Nephron progenitor cell (in vitro differentiated cells): ENCODE measurements at regions not wholly inside any gene's neighbourhood (a gene's known extent, or its start where the extent isn't known, plus 50 kb on each side); places are given as distances from the start of the nearest gene placed in this dataset.
"Not testable (repeated sequence)": the region's sequence is repeated elsewhere in the genome, so short reads cannot be mapped to it uniquely, and the experiment has no call there.

Experiments
- DNase-seq: peaks from one replicate; pipeline ENCODE4 v3.0.0; 2021
- H3K27ac Mint-ChIP-seq: 2 replicates; pipeline ENCODE4 v1.8.0; 2021; ENCODE audit warnings: mild to moderate bottlenecking, moderate library complexity, mixed read lengths
- H3K27me3 Mint-ChIP-seq: 2 replicates; pipeline ENCODE4 v1.8.0; 2021; ENCODE audit warnings: mild to moderate bottlenecking, low read depth, mixed read lengths; ENCODE audit not compliant: poor library complexity
- H3K36me3 Mint-ChIP-seq: 2 replicates; pipeline ENCODE4 v1.8.0; 2021; ENCODE audit warnings: low read depth, mixed read lengths
- H3K4me1 Mint-ChIP-seq: 2 replicates; pipeline ENCODE4 v1.8.0; 2021; ENCODE audit warnings: mixed read lengths
- H3K4me3 Mint-ChIP-seq: 2 replicates; pipeline ENCODE4 v1.8.0; 2021; ENCODE audit warnings: mild to moderate bottlenecking, moderate library complexity, mixed read lengths
- H3K9me3 Mint-ChIP-seq: 2 replicates; pipeline ENCODE4 v1.8.0; 2021; ENCODE audit warnings: mild to moderate bottlenecking, moderate library complexity, mixed read lengths
- CTCF ChIP-seq: fragments of 200-600 bp; sonication (generic); IDR thresholded peaks from 2 replicates; pipeline ENCODE4 v1.5.0; 2021; ENCODE audit warnings: antibody characterized with exemption

- H3K27me3 Mint-ChIP-seq: peaks cover 26% of the 10 kb centered on the region
- H3K4me1 Mint-ChIP-seq: peaks cover 54% of the 10 kb centered on the region
- no peak overlapping the region for H3K27ac Mint-ChIP-seq
- no peaks in the 10 kb centered on the region for H3K9me3 Mint-ChIP-seq
- no peak overlapping the region for H3K4me3 Mint-ChIP-seq
- no peak for TF ChIP-seq CTCF
- no peak for DNase-seq
- H3K36me3 Mint-ChIP-seq: no peaks in the 10 kb centered on the region
These were observed 70.7 kb downstream of the MSX2 start for GRCh38 chr5:174794931-174795672.

GRCh38 chr5:174793684-174794328 lies 69.4 kb downstream of the MSX2 start:
- Mint-ChIP-seq H3K27ac (no peak overlapping the region), H3K4me1 (peaks cover 45% of the 10 kb centered on the region), H3K36me3 (no peaks in the 10 kb centered on the region), H3K27me3 (peaks cover 26% of the 10 kb centered on the region), H3K4me3 (no peak overlapping the region), H3K9me3 (no peaks in the 10 kb centered on the region)
- DNase-seq: peak; percentile 85
- TF ChIP-seq CTCF: peak; percentile 88

- no peak for TF ChIP-seq CTCF
- H3K4me1 Mint-ChIP-seq: peaks cover 38% of the 10 kb centered on the region
- H3K27ac Mint-ChIP-seq: no peak overlapping the region
- peaks cover 23% of the 10 kb centered on the region for H3K27me3 Mint-ChIP-seq
- no peaks in the 10 kb centered on the region for H3K9me3 Mint-ChIP-seq
- H3K4me3 Mint-ChIP-seq: no peak overlapping the region
- H3K36me3 Mint-ChIP-seq: no peaks in the 10 kb centered on the region
- DNase-seq: no peak
These were observed 68.7 kb downstream of the MSX2 start for GRCh38 chr5:174793076-174793475.

GRCh38 chr5:174792265-174792664 lies 67.9 kb downstream of the MSX2 start:
- not testable (repeated sequence) for DNase-seq, H3K9me3 Mint-ChIP-seq, H3K27ac Mint-ChIP-seq, H3K36me3 Mint-ChIP-seq, H3K4me3 Mint-ChIP-seq
- Mint-ChIP-seq H3K27me3 (peaks cover 23% of the 10 kb centered on the region), H3K4me1 (peaks cover 30% of the 10 kb centered on the region)

GRCh38 chr5:174790906-174791305 lies 66.5 kb downstream of the MSX2 start:
- Mint-ChIP-seq H3K36me3 (peaks cover 8% of the 10 kb centered on the region), H3K27ac (no peak overlapping the region), H3K27me3 (peaks cover 17% of the 10 kb centered on the region), H3K9me3 (peaks cover 10% of the 10 kb centered on the region), H3K4me3 (no peak overlapping the region), H3K4me1 (peaks cover 28% of the 10 kb centered on the region)
- no peak for DNase-seq
- TF ChIP-seq CTCF: no peak

- Mint-ChIP-seq H3K27me3 (peaks cover 14% of the 10 kb centered on the region), H3K9me3 (peaks cover 21% of the 10 kb centered on the region), H3K27ac (no peak overlapping the region), H3K4me3 (no peak overlapping the region), H3K4me1 (peaks cover 28% of the 10 kb centered on the region), H3K36me3 (peaks cover 17% of the 10 kb centered on the region)
- TF ChIP-seq CTCF: no peak
- DNase-seq: no peak
These were observed 65.2 kb downstream of the MSX2 start for GRCh38 chr5:174789596-174789995.
